GM12875 (cell line): ENCODE measurements at regions not wholly inside any gene's neighbourhood (a gene's known extent, or its start where the extent isn't known, plus 50 kb on each side); places are given as distances from the start of the nearest gene placed in this dataset.

Source experiments
- H3K4me3 ChIP-seq: one replicate; pipeline ENCODE4 v1.5.1; 2011; ENCODE audit warnings: low read depth, low read length, control low read depth
- CTCF ChIP-seq: IDR thresholded peaks from 2 replicates; pipeline ENCODE4 v1.5.1; 2011; ENCODE audit warnings: low read depth, mild to moderate bottlenecking, control low read depth, inconsistent platforms, low read length, moderate library complexity, borderline replicate concordance; ENCODE audit not compliant: insufficient read depth

GRCh38 chr4:167713756-167714155 is 378.6 kb upstream of the ANXA10 start:
- no peak for TF ChIP-seq CTCF
- no peak overlapping the region for H3K4me3 ChIP-seq

GRCh38 chr4:167715176-167715575 is 377.2 kb upstream of the ANXA10 start:
- no peak for TF ChIP-seq CTCF
- no peak overlapping the region for H3K4me3 ChIP-seq

GRCh38 chr4:167717495-167717894 is 374.8 kb upstream of the ANXA10 start:
- TF ChIP-seq CTCF = no peak
- no peak overlapping the region for H3K4me3 ChIP-seq

- H3K4me3 ChIP-seq = no peak overlapping the region
- TF ChIP-seq CTCF = no peak
These were observed 370.5 kb upstream of the ANXA10 start for GRCh38 chr4:167721617-167722486.

GRCh38 chr4:167722487-167722808 is 369.9 kb upstream of the ANXA10 start:
- H3K4me3 ChIP-seq = no peak overlapping the region
- no peak for TF ChIP-seq CTCF

GRCh38 chr4:167724941-167725340 is 367.4 kb upstream of the ANXA10 start:
- no peak overlapping the region for H3K4me3 ChIP-seq
- no peak for TF ChIP-seq CTCF

GRCh38 chr4:167730769-167731168 is 361.6 kb upstream of the ANXA10 start:
- TF ChIP-seq CTCF = no peak
- no peak overlapping the region for H3K4me3 ChIP-seq
